D341Med (cell line): ENCODE measurements at regions not wholly inside any gene's neighbourhood (a gene's known extent, or its start where the extent isn't known, plus 50 kb on each side); places are given as distances from the start of the nearest gene placed in this dataset.
A peak's percentile ranks its signal among the peaks of the same experiment; 100 is the strongest.

Experiments used
- DNase-seq: peaks from one replicate; pipeline ENCODE4 v3.0.0; 2012; ENCODE audit warnings: low spot score

GRCh38 chr11:23680488-23681230, 816.2 kb upstream of the LUZP2 start:
- no peak for DNase-seq

DNA sequence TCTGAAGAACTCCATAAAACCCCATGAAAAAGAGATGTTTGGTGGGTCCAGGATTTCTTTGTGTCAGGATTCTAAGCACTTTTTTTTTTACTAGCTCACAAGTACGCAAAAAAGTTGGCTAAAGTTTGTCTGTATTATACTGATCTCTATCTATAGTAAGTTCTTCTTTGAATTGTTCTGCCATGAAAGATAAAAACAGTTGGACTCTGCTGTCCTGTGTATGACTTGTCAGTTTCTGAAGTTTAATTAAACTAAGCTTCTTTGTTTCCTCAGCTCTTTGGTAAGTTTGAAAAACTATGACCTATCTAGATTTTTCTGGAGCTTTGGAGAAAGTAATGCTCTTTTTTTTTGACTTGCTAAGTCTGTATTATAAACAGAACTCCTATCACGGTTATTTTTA, 812.2 kb upstream of the LUZP2 start:
- DNase-seq: no peak

GRCh38 chr11:23687991-23688390, 808.9 kb upstream of the LUZP2 start:
- no peak for DNase-seq

- DNase-seq: no peak
These were observed 808.4 kb upstream of the LUZP2 start for GRCh38 chr11:23688411-23688810.

GRCh38 chr11:23688835-23689234, 808.0 kb upstream of the LUZP2 start:
- DNase-seq: no peak

GRCh38 chr11:23696688-23697415, 800.0 kb upstream of the LUZP2 start:
- no peak for DNase-seq

DNA sequence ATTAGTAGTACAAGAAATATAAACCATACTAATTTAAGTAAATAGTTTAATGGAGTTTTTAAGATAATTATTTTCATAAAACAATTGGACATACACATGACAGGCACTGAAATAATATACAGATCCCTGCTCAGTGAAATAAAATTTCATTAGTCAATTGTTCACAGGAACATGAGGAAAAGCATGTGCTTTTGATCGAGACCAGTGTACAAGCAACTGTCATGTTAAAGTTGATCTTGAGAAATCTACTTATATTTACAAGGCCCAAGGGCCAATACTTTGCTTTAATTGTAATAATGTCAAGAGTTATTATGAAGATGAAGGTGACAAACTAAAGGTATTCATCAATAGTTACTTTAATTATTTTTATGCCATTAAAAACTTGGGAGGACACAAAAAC, 792.7 kb upstream of the LUZP2 start:
- no peak for DNase-seq

GRCh38 chr11:23711981-23712380, 784.9 kb upstream of the LUZP2 start:
- no peak for DNase-seq

DNA sequence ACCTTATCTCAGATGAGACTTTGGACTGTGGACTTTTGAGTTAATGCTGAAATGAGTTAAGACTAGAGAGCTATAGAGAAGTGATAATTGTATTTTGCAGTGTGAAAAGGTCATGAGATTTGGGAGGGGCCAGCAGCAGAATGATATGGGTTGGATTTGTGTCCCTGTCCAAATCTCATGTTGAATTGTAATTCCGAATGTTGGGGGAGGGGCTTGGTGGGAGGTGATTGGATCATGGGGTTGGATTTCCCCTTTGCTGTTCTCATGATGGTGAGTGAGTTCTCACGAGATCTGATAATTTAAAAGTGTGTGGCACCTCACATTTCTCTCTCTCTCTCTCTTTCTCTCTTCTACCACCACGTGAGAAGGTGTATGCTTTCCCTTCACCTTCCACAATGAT, 777.8 kb upstream of the LUZP2 start:
- no peak for DNase-seq

DNA sequence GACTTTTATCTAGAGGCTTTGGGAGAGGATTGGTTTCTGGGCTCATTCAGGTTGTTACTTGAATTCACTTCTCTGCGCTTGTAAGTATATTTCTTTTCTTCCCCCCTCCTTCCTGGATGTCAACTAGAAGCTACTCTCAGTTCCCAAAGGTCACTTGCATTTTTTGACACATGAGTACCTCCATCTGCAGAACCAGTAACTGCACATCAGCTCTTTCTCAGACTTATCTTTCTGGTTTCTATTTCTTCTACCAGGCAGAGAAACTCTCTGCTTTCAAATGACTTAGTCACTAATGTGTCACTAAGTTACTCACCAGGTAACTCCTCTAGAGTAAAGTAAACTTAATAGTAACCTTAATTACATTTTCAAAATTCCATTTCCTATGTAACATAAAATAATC, 773.0 kb upstream of the LUZP2 start:
- DNase-seq: no peak

GRCh38 chr11:23725752-23726151, 771.1 kb upstream of the LUZP2 start:
- no peak for DNase-seq

DNA sequence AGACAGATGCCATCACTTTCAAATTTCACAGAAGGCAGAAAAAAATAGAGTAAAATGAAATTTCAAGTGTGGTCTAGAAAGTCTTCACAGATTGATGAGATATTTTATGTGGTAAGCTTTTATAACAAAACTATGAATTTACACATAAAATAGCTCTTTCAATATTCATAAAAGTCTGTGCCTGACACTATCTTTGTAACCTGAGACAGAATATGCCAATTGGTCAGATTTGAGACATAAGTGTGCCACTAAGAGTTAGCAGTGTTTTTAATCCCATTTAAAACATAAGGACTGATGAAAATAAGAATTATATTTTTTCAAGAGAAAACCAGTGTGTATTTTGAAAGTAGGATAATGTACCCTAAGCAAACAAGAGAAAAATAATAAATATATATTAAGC, 769.5 kb upstream of the LUZP2 start:
- DNase-seq: no peak

- DNase-seq: no peak
These were observed 769.1 kb upstream of the LUZP2 start for GRCh38 chr11:23727794-23728193.

GRCh38 chr11:23729088-23729487, 767.8 kb upstream of the LUZP2 start:
- DNase-seq: no peak

DNA sequence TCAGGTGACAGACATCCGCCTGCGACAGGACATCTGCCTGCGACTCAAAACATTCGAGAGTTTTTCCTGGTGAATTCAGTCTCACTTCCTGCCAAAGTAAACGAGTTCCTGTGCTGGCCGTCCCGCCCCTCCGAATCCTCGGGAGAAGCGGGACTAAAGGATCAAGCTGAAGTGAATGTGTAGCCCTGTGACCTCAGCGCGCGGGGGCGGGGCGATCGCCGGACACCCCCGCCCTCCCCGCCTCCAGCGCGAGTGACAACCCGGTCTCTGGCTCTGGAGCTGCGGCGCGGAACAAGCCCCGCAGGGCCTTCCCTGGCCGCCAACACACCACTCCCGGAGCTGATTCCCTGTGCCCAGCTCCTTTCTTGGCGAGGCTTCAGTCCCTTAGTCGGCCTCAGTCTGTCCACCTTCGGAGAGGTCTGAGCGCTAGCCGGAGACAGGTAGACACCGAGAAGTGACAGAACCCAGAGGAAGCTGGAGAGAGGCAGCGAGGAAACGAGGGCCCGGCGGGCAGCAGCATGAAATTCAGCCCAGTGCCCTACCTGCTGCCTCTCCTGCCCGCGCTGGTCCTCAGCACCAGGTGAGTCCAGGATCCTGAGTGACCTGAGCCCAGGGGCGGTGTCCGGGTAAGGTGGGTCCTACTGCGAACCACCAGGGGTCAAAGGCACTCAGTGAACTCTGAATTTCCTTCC, 766.4 kb upstream of the LUZP2 start:
- DNase-seq: peak; percentile 17

GRCh38 chr11:23732026-23732425, 764.8 kb upstream of the LUZP2 start:
- no peak for DNase-seq

DNA sequence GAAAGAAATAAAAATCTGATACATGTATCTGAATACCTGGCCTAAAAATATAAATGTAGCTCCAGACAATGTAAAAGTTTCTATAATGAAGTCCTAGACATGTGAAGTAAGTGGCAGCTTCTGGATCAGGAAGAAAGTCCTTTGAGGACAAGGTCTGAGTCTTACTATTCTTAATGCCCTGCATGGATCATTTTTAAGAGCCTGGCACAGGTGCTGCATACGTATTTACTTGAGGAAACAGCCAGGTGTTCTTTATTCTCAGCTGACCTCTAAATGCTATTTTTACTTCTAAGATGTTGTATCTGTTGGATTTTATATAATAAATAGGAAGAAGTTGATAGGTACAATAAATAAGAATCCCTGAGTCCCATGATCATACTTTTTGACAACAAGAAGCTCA, 750.0 kb upstream of the LUZP2 start:
- DNase-seq: no peak

DNA sequence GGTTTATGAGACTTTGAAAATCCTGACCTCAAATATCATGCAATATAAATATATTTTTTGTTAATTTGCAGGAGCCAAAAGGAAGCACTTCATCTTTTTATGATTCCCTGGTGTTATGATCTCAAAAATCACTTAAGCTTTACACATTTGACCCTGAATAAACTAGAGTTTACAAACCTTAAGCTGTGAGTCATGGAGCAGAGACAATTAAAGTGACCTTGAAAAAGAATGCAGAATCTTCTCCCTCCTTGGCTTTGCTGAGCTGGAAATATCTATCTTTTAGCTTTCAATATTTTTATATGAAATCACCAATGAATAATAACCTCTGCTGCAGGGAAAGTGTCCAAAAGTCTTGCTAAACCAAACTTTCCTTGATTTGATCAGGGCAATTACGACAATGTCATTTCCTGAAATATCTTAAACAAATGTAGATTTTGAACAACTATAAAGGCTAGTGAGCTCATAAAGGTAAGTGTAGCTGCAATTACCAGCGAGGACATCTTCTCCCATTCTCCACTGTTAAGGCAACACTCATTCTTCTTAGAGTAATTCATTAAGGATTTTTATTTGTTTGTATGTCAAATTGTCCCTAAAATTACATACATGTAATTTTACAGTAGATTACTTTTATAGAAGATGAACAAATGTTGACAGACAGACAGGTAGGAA, 747.0 kb upstream of the LUZP2 start:
- DNase-seq: no peak

GRCh38 chr11:23751280-23751679, 745.6 kb upstream of the LUZP2 start:
- no peak for DNase-seq

GRCh38 chr11:23755076-23755475, 741.8 kb upstream of the LUZP2 start:
- DNase-seq: no peak

- DNase-seq: no peak
These were observed 741.1 kb upstream of the LUZP2 start for GRCh38 chr11:23755769-23756168.

GRCh38 chr11:23759489-23759888, 737.4 kb upstream of the LUZP2 start:
- no peak for DNase-seq

GRCh38 chr11:23764286-23764685, 732.6 kb upstream of the LUZP2 start:
- DNase-seq: no peak
